GM23248 (cell line): ENCODE measurements at regions not wholly inside any gene's neighbourhood (a gene's known extent, or its start where the extent isn't known, plus 50 kb on each side); places are given as distances from the start of the nearest gene placed in this dataset.

Source experiments
- DNase-seq: peaks from one replicate; pipeline ENCODE4 v3.0.0-alpha.2; 2015
- H2AFZ ChIP-seq: fragments of 200-600 bp; sonication (generic); 2 replicates; pipeline ENCODE4 v1.6.1; 2016; ENCODE audit warnings: antibody characterized with exemption
- H3F3A ChIP-seq: fragments of 200-600 bp; sonication (generic); 2 replicates; pipeline ENCODE4 v1.6.1; 2016; ENCODE audit warnings: mild to moderate bottlenecking, antibody characterized with exemption, mixed run types; ENCODE audit not compliant: insufficient read depth
- H3K27ac ChIP-seq: fragments of 200-600 bp; sonication (generic); 2 replicates; pipeline ENCODE4 v1.5.1; 2016; ENCODE audit warnings: mild to moderate bottlenecking
- H3K27me3 ChIP-seq: fragments of 200-600 bp; sonication (generic); replicated peaks from 2 replicates; pipeline ENCODE4 v1.6.1; 2016; ENCODE audit warnings: mild to moderate bottlenecking; ENCODE audit not compliant: insufficient read depth
- H3K36me3 ChIP-seq: fragments of 200-600 bp; sonication (generic); 2 replicates; pipeline ENCODE4 v1.6.1; 2016; ENCODE audit warnings: low read depth, mild to moderate bottlenecking
- H3K4me1 ChIP-seq: fragments of 200-600 bp; sonication (generic); 2 replicates; pipeline ENCODE4 v1.6.1; 2016; ENCODE audit warnings: mild to moderate bottlenecking; ENCODE audit not compliant: insufficient read depth
- H3K4me2 ChIP-seq: fragments of 200-600 bp; sonication (generic); one replicate; pipeline ENCODE4 v1.6.1; 2016; ENCODE audit warnings: mild to moderate bottlenecking; ENCODE audit not compliant: unreplicated experiment
- H3K4me3 ChIP-seq: fragments of 200-600 bp; sonication (generic); 2 replicates; pipeline ENCODE4 v1.5.1; 2016; ENCODE audit warnings: mild to moderate bottlenecking
- H3K79me2 ChIP-seq: fragments of 200-600 bp; sonication (generic); 2 replicates; pipeline ENCODE4 v1.6.1; 2016; ENCODE audit warnings: mild to moderate bottlenecking; ENCODE audit not compliant: insufficient read depth
- H3K9ac ChIP-seq: fragments of 200-600 bp; sonication (generic); 2 replicates; pipeline ENCODE4 v1.6.1; 2016; ENCODE audit warnings: mild to moderate bottlenecking
- H3K9me2 ChIP-seq: fragments of 200-600 bp; sonication (generic); 2 replicates; pipeline ENCODE4 v1.6.1; 2016; ENCODE audit warnings: mixed run types, mild to moderate bottlenecking, moderate library complexity; ENCODE audit not compliant: insufficient read depth
- H3K9me3 ChIP-seq: fragments of 200-600 bp; sonication (generic); one replicate; pipeline ENCODE4 v1.6.1; 2017; ENCODE audit warnings: low read depth
- H4K20me1 ChIP-seq: fragments of 200-600 bp; sonication (generic); 2 replicates; pipeline ENCODE4 v1.6.0; 2016; ENCODE audit not compliant: insufficient read depth
- EZH2 ChIP-seq: fragments of 200-600 bp; sonication (generic); IDR thresholded peaks from 2 replicates; pipeline ENCODE4 v1.6.1; 2018; ENCODE audit warnings: antibody characterized with exemption, mild to moderate bottlenecking; ENCODE audit not compliant: insufficient read depth, poor library complexity, severe bottlenecking
- EZH2phosphoT487 ChIP-seq: fragments of 200-600 bp; sonication (generic); IDR thresholded peaks from 2 replicates; pipeline ENCODE4 v1.6.1; 2018; ENCODE audit warnings: antibody characterized with exemption, moderate library complexity, mild to moderate bottlenecking, low read depth; ENCODE audit not compliant: insufficient read depth
- WGBS, 2 experiments: methylation state at CpG; one replicate each; pipeline ENCODE4 v1.1.6; 2015 to 2017; ENCODE audit warnings: low lambda C conversion rate in 2 of 2, low coverage in 1 of 2; ENCODE audit errors: missing lambda C conversion rate in 2 of 2; 5-methylcytosine and 5-hydroxymethylcytosine counted together
- in situ Hi-C: fragments of 300-500 bp; cut with MboI; formaldehyde crosslinking; loops from 2 replicates; pipeline ENCODE4 v1.15.0; 2020

DNA sequence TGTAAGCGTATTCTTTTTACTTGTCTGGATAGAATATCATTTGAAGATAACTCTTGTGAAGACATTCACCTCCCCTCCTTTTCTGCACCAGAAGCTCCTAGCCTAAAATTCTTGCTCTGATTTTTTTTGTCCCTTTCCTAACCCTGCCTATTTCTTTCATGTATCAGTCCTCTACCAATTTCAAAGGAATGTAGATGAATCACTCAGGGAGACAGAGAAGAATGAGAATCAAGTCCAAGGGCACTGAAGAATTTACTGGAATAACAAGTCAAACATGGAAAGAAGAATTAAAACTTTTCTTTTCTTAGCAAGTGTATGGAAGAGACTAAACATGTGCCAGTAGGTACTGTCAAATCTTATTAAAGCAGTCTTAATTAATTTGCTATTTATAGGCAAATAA, 618.7 kb downstream of the DNAH5 start:
- 0 to 3% methylated on average over 1 of the region's 1 CpG for WGBS, 2 experiments
- no peak overlapping the region for H3K4me2 ChIP-seq

DNA sequence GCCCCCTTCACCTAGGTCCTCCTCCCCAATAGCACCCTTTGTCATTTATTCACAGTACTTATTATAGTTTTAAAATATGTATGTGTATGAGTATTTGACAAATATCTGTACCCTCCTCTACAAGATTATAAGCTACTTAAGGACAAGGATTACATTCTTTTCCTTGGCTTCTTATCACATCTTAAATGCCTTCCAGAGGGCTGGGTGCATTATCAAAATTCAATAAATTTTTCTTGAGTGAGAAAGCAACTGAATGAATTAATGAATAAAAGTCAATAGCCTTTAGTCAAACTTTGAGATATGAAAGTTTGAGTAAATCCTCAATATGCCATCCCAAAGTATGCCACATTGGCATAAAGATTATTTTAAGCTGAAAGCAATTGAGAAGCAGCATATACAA, 621.7 kb downstream of the DNAH5 start:
- Histone ChIP-seq H3K4me3 (no peak overlapping the region), H3F3A (no peaks in the 10 kb centered on the region), H3K27ac (no peak overlapping the region), H4K20me1 (no peaks in the 10 kb centered on the region), H3K36me3 (no peaks in the 10 kb centered on the region), H3K4me1 (peaks cover 19% of the 10 kb centered on the region; the same call in 1 of the 2 replicates), H3K9ac (no peak overlapping the region), H3K27me3 (no peaks in the 10 kb centered on the region), H3K79me2 (no peaks in the 10 kb centered on the region), H3K9me3 (no peaks in the 10 kb centered on the region), H2AFZ (no peak overlapping the region), H3K4me2 (no peak overlapping the region), H3K9me2 (no peaks in the 10 kb centered on the region)
- no peak for DNase-seq
- in situ Hi-C loops = no loop called here
- no peak for TF ChIP-seq EZH2

More for the DNA sequence above, 618.7 kb downstream of the DNAH5 start:
- peaks cover 23% of the 10 kb centered on the region; the same call in 1 of the 2 replicates for H3K4me1 ChIP-seq
- H2AFZ ChIP-seq = no peak overlapping the region
- H3K9ac ChIP-seq = no peak overlapping the region
- in situ Hi-C loops = no loop called here
- no peaks in the 10 kb centered on the region for H3K9me3 ChIP-seq
- H4K20me1 ChIP-seq = no peaks in the 10 kb centered on the region
- H3F3A ChIP-seq = no peaks in the 10 kb centered on the region
- no peaks in the 10 kb centered on the region for H3K36me3 ChIP-seq
- TF ChIP-seq EZH2phosphoT487 = no peak
- no peak for TF ChIP-seq EZH2
- no peak overlapping the region for H3K4me3 ChIP-seq
- H3K27ac ChIP-seq = no peak overlapping the region
- H3K9me2 ChIP-seq = no peaks in the 10 kb centered on the region
- peak; percentile 48 for DNase-seq
- H3K27me3 ChIP-seq = no peaks in the 10 kb centered on the region
- H3K79me2 ChIP-seq = no peaks in the 10 kb centered on the region

DNA sequence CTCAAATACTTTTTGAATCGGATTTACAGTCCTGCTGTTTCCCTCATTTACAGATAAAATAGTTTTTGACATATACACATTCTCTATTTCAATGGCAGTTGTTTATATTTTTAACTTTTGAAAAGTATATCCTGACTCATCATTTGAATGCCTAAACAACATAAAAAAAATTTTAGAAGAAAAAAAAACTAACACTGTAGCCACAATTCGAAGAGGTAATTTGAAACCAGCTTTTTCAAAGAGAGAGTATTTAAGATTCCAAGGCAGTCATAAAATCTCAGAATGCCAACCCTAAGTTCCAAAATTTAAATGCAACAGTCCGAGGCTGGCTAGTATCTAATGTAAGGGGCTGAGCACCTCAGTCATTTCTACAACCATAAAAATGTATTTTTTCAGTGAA, 626.8 kb downstream of the DNAH5 start:
- WGBS, 2 experiments = 13 to 14% methylated on average over 3 of the region's 3 CpGs
- no peaks in the 10 kb centered on the region for H3F3A ChIP-seq
- no peak overlapping the region for H3K4me3 ChIP-seq
- no peaks in the 10 kb centered on the region for H4K20me1 ChIP-seq
- no peaks in the 10 kb centered on the region for H3K9me2 ChIP-seq
- no peaks in the 10 kb centered on the region for H3K9me3 ChIP-seq
- H3K9ac ChIP-seq = no peak overlapping the region
- no peaks in the 10 kb centered on the region for H3K27me3 ChIP-seq
- no peak for TF ChIP-seq EZH2phosphoT487
- TF ChIP-seq EZH2 = no peak
- DNase-seq = no peak
- in situ Hi-C loops = no loop called here
- H3K79me2 ChIP-seq = no peaks in the 10 kb centered on the region
- H3K36me3 ChIP-seq = no peaks in the 10 kb centered on the region
- H3K4me2 ChIP-seq = no peak overlapping the region
- no peaks in the 10 kb centered on the region for H3K4me1 ChIP-seq
- no peak overlapping the region for H2AFZ ChIP-seq
- H3K27ac ChIP-seq = no peak overlapping the region

DNA sequence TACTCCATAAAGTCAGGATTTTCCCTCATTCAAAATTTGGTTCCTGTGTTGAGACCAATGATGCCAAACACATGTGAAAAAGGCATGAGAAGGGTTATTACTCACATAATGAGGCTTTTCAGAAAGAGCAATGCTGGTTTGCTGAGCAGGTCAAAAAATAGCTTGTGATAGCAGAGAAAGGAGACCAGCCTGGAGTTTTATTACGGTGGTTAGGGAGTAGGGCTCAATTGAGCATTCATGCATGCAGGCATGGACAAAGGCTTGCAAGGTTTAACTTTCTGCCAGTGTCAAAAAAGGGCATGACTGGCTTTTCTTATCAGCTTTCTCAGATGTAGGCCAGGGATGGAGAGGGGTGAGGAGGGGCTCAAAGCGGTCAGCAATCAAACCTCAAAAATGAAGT, 628.3 kb downstream of the DNAH5 start:
- no peaks in the 10 kb centered on the region for H4K20me1 ChIP-seq
- in situ Hi-C loops = no loop called here
- no peaks in the 10 kb centered on the region for H3K36me3 ChIP-seq
- no peaks in the 10 kb centered on the region for H3K4me1 ChIP-seq
- no peak for DNase-seq
- H3K27ac ChIP-seq = no peak overlapping the region
- no peak overlapping the region for H3K9ac ChIP-seq
- H3F3A ChIP-seq = no peaks in the 10 kb centered on the region
- H3K4me2 ChIP-seq = no peak overlapping the region
- H3K79me2 ChIP-seq = no peaks in the 10 kb centered on the region
- no peaks in the 10 kb centered on the region for H3K9me2 ChIP-seq
- no peaks in the 10 kb centered on the region for H3K27me3 ChIP-seq
- no peak overlapping the region for H3K4me3 ChIP-seq
- 41 to 55% methylated on average over 2 of the region's 2 CpGs for WGBS, 2 experiments
- H2AFZ ChIP-seq = no peak overlapping the region
- TF ChIP-seq EZH2phosphoT487 (no peak), EZH2 (no peak)
- H3K9me3 ChIP-seq = no peaks in the 10 kb centered on the region

GRCh38 chr5:13307480-13307879, 637.0 kb downstream of the DNAH5 start:
- H3K27me3 ChIP-seq = no peaks in the 10 kb centered on the region
- in situ Hi-C loops = no loop called here
- no peak overlapping the region for H3K4me3 ChIP-seq
- H3K4me1 ChIP-seq = no peaks in the 10 kb centered on the region
- no peaks in the 10 kb centered on the region for H3F3A ChIP-seq
- H2AFZ ChIP-seq = no peak overlapping the region
- H3K4me2 ChIP-seq = no peak overlapping the region
- H3K9me2 ChIP-seq = no peaks in the 10 kb centered on the region
- no peaks in the 10 kb centered on the region for H3K36me3 ChIP-seq
- TF ChIP-seq EZH2 = no peak
- TF ChIP-seq EZH2phosphoT487 = no peak
- H3K9ac ChIP-seq = no peak overlapping the region
- H3K27ac ChIP-seq = no peak overlapping the region
- no peaks in the 10 kb centered on the region for H4K20me1 ChIP-seq
- DNase-seq = no peak
- H3K79me2 ChIP-seq = no peaks in the 10 kb centered on the region
- H3K9me3 ChIP-seq = no peaks in the 10 kb centered on the region
